Skin of body (tissue), 1 donor: ENCODE measurements at regions not wholly inside any gene's neighbourhood (a gene's known extent, or its start where the extent isn't known, plus 50 kb on each side); places are given as distances from the start of the nearest gene placed in this dataset.

Experiments used
- DNase-seq: peaks from one replicate; lab custom pipeline; 2025; lab: John Stamatoyannopoulos, UW

- DNase-seq = no peak
These were observed 941.6 kb upstream of the CHORDC1 start for GRCh38 chr11:91164452-91164822.

- peak; percentile 38 for DNase-seq
These were observed 941.0 kb upstream of the CHORDC1 start for GRCh38 chr11:91163619-91164451.

- no peak for DNase-seq
These were observed 937.8 kb upstream of the CHORDC1 start for GRCh38 chr11:91160661-91161060.

- DNase-seq = no peak
These were observed 936.2 kb upstream of the CHORDC1 start for GRCh38 chr11:91158891-91159537.

GRCh38 chr11:91158297-91158696, 935.4 kb upstream of the CHORDC1 start:
- no peak for DNase-seq

DNA sequence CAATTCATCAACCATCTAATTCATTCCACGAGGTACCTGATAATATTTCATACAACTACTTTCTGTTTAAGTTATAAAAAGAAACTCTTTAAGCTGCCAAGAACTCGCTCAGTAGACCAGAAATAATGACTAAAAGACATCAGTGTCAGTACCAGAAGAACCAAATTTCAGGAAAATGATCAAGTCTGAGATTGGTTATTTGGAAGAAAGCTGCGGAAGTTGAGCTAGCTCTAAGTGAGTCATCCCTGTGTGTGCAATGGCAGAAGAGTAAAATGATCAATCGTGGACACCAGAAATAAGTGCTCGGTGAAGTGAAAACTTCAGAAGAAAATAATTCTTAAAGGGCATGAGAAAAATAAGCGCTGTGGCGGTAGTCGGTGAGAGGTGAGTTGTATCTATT, 933.2 kb upstream of the CHORDC1 start:
- no peak for DNase-seq

DNA sequence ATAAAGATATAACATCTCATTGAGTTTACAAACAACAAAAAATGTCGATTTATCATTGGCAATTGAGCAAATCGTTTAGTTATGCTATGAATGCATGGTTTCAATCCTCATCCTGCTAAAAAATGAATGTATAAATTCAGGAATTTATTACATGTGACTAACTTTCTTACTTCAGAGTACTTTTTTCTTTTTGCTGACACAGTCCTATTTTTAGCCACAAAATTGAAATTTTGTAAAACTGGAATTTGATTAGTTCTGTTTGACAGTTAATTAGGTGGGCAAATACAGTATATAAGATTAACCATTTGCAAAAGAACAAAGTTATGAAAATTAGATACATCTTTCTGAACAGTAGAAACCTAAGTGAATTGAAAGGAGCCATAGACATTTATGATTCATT, 925.0 kb upstream of the CHORDC1 start:
- DNase-seq = no peak

DNA sequence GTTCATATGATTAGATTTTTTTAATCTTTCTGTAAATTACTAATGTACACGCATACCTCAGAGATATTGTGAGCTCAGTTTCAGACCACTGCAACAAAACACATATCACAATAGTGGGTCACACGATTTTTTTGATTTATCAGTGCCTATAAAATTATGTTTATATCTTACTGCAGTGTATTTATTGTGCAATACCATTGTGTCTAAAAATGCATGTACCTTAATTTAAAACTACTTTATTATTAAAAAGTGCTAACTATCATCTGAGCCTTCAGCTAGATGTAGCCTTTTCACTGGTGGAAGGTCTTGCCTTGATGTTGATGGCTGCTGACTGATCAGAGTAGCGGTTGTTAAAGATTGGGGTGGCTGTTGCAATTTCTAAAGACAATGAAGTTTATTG, 918.8 kb upstream of the CHORDC1 start:
- no peak for DNase-seq

DNA sequence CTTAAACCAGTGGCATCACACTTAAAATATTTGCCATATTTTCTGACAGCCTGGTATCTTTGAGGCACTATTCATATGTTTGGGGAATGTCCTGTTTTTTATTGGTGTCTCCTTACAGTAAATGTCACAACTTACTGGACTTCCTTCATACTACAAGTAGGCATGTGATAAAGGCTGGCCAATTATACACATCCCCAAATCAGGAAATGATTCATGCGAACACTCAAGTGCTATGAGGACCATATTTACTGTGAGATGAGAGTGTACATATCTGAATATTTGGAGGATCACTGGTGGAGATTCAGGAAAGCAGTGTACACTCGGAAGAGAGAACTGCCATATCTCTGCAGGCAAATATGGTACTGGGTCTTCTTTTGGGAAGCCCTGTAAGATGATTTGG, 913.8 kb upstream of the CHORDC1 start:
- no peak for DNase-seq

GRCh38 chr11:91133361-91133760, 910.5 kb upstream of the CHORDC1 start:
- no peak for DNase-seq

- DNase-seq = no peak
These were observed 906.7 kb upstream of the CHORDC1 start for GRCh38 chr11:91129596-91129995.

GRCh38 chr11:91124363-91124762, 901.5 kb upstream of the CHORDC1 start:
- no peak for DNase-seq

DNA sequence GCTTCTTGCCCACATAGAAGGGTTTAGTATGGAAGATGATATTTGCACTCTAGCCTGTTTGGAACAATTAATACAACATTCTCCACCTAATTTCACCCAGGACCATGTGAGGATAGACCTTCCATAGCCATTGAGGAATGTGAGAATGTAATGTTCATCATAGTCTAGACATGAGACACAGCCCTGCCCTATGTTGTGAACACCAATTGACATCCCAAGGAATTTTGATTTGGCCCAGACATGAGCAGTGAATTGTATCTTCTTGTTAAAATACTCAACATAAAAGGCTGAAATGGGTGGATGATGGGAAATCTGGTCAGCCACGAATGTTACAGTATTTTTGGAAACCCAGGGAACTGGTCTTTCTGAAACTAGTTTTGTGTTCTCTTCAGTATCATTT, 892.3 kb upstream of the CHORDC1 start:
- no peak for DNase-seq

DNA sequence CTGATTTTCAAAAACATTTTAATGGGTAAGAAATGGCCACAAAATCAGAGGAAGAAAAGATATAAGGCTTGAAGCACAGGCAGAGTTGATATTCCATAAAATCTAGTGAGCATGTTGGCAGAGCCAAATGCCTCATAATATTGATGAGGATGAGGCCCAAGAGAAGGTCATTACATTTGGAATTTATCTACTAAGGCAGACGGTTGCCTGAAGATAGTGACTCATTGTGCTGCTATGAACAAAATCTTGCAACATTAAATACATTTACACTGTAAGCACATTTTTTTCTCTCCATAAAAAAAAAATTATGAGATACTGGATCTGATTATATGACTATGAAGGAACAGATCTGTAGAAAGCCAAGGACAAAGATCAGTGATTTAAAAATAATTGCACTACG, 881.4 kb upstream of the CHORDC1 start:
- peak; percentile 39 for DNase-seq

DNA sequence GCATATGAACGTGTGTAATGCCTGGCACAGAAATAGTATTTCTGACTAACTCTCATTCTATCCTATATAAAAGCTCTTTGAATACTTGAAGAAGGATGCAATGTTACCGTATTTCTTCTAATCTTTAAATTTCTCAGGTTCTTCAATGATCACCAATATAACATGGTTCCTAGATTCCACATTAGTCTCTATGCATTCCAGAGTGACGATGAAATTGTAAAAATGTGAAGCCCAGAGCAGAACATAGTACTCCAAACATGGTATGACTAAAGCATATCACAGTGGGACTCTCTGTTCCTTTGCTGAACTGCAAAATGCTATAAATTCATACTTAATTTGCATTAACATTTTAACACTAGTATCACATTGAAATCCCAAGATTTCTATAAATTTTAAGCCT, 877.6 kb upstream of the CHORDC1 start:
- no peak for DNase-seq

DNA sequence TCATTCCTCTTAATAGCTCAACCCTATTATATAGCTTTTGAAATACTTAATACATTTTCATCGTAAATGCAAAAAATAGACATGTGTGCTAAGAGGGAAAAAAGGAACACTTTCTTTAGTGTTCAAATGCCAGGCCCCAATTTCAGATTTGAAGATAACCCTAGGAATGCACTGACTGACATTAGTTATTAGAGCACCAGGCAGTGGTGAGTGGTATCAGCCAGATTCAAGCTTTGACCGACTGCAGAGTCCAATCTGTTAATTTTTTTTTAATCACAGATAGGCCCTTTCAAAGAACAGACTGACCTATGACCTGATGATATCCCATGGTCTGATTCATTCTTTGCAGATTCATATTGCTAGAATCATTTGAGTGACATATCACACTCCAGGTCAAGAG, 874.2 kb upstream of the CHORDC1 start:
- DNase-seq = no peak

DNA sequence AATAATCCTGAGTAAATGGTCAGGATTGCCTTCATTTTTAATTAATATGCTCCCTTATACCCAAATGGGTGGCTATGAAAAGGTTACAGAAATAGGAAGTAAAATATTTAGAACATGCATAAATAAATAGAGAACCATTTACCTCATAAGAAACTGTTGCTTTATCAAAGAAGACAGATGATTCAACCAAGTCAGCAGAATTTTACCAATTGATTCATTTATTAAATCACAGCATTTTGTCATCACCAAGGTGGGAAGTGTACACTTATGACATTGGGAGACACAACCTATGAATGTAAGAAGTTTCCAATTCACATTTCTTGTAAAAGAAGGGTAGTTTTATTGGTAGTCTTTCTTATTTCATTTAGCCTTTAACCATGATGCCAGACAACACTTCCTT, 870.3 kb upstream of the CHORDC1 start:
- no peak for DNase-seq

DNA sequence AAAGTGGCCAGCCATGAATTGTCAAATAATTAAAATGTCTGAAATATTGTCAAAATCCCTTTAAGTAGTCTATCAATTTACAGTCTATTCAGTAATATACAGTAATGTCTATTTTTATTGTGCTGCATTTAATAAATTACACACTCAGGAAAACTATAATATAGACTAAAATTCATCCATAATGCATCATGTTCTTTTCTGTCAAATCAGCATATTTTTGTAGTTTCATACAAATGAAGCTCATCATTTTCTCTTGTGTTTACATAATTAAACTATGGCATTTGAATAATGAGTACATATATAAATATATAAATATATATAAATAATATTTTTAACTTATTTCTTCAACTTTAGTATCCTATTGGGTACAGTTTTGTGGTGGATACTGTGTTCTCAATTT, 868.7 kb upstream of the CHORDC1 start:
- DNase-seq = no peak

GRCh38 chr11:91086028-91086427, 863.2 kb upstream of the CHORDC1 start:
- DNase-seq = no peak

- no peak for DNase-seq
These were observed 859.4 kb upstream of the CHORDC1 start for GRCh38 chr11:91082255-91082654.

- peak; percentile 79 for DNase-seq
These were observed 858.7 kb upstream of the CHORDC1 start for GRCh38 chr11:91081440-91082043.

- no peak for DNase-seq
These were observed 855.4 kb upstream of the CHORDC1 start for GRCh38 chr11:91078221-91078620.
